Progenitor cell of endocrine pancreas (in vitro differentiated cells): ENCODE measurements at regions not wholly inside any gene's neighbourhood (a gene's known extent, or its start where the extent isn't known, plus 50 kb on each side); places are given as distances from the start of the nearest gene placed in this dataset.

ENCODE experiments used
- DNase-seq: peaks from one replicate; pipeline ENCODE4 v3.0.0; 2021; ENCODE audit warnings: low spot score; ENCODE audit not compliant: unreplicated experiment
- H3K27ac Mint-ChIP-seq: 2 replicates; pipeline ENCODE4 v1.8.0; 2021; ENCODE audit warnings: mild to moderate bottlenecking, moderate library complexity, mixed read lengths
- H3K27me3 Mint-ChIP-seq: 2 replicates; pipeline ENCODE4 v1.8.0; 2021; ENCODE audit warnings: mixed read lengths
- H3K36me3 Mint-ChIP-seq: 2 replicates; pipeline ENCODE4 v1.8.0; 2022; ENCODE audit warnings: mixed read lengths; ENCODE audit not compliant: insufficient read depth
- H3K4me1 Mint-ChIP-seq: 2 replicates; pipeline ENCODE4 v1.8.0; 2021; ENCODE audit warnings: low read depth, mixed read lengths
- H3K4me3 Mint-ChIP-seq: 2 replicates; pipeline ENCODE4 v1.8.0; 2021; ENCODE audit warnings: low read depth, mild to moderate bottlenecking, moderate library complexity, mixed read lengths
- H3K9me3 Mint-ChIP-seq: 2 replicates; pipeline ENCODE4 v1.8.0; 2021; ENCODE audit warnings: low read depth, mixed read lengths
- CTCF ChIP-seq: fragments of 200-600 bp; sonication (generic); IDR thresholded peaks from one replicate; pipeline ENCODE4 v1.5.0; 2021; ENCODE audit warnings: antibody characterized with exemption, mild to moderate bottlenecking; ENCODE audit not compliant: unreplicated experiment

- H3K4me1 Mint-ChIP-seq = peaks cover 25% of the 10 kb centered on the region
- H3K4me3 Mint-ChIP-seq = no peak overlapping the region
- DNase-seq = no peak
- no peak overlapping the region for H3K27ac Mint-ChIP-seq
- H3K27me3 Mint-ChIP-seq = no peaks in the 10 kb centered on the region
- no peak for TF ChIP-seq CTCF
- H3K9me3 Mint-ChIP-seq = no peaks in the 10 kb centered on the region
- H3K36me3 Mint-ChIP-seq = no peaks in the 10 kb centered on the region
Observed at GRCh38 chr11:59008947-59009346, 69.7 kb downstream of the GLYATL1 start.

GRCh38 chr11:59009661-59010060 lies 70.4 kb downstream of the GLYATL1 start:
- peaks cover 4% of the 10 kb centered on the region for H3K9me3 Mint-ChIP-seq
- peaks cover under 1% of the 10 kb centered on the region for H3K36me3 Mint-ChIP-seq
- DNase-seq = no peak
- no peaks in the 10 kb centered on the region for H3K27me3 Mint-ChIP-seq
- no peak overlapping the region for H3K4me3 Mint-ChIP-seq
- no peak for TF ChIP-seq CTCF
- H3K27ac Mint-ChIP-seq = no peak overlapping the region
- H3K4me1 Mint-ChIP-seq = peaks cover 25% of the 10 kb centered on the region

DNA sequence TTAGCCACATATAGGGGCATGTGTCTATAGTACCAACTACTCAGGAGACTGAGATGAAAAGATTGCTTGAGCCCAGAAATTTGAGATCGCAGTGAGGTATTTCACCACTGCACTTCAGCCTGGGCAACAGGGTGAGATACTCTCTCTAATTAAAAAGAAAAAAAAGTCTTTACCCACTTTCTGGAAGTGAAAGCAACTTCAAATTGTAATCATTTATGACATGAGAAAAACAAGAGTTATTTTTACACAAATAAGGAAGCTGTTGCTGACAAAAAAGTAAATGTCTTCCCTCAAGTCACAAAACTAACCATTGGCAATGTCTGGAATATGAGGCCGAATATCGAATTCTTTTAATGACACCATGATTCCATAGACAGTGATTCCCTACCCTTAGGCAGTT lies 71.4 kb downstream of the GLYATL1 start:
- Mint-ChIP-seq H3K9me3 (peaks cover 10% of the 10 kb centered on the region), H3K27ac (no peak overlapping the region), H3K4me1 (peaks cover 21% of the 10 kb centered on the region), H3K4me3 (no peak overlapping the region), H3K36me3 (peaks cover 6% of the 10 kb centered on the region), H3K27me3 (no peaks in the 10 kb centered on the region)
- no peak for TF ChIP-seq CTCF
- DNase-seq = no peak

DNA sequence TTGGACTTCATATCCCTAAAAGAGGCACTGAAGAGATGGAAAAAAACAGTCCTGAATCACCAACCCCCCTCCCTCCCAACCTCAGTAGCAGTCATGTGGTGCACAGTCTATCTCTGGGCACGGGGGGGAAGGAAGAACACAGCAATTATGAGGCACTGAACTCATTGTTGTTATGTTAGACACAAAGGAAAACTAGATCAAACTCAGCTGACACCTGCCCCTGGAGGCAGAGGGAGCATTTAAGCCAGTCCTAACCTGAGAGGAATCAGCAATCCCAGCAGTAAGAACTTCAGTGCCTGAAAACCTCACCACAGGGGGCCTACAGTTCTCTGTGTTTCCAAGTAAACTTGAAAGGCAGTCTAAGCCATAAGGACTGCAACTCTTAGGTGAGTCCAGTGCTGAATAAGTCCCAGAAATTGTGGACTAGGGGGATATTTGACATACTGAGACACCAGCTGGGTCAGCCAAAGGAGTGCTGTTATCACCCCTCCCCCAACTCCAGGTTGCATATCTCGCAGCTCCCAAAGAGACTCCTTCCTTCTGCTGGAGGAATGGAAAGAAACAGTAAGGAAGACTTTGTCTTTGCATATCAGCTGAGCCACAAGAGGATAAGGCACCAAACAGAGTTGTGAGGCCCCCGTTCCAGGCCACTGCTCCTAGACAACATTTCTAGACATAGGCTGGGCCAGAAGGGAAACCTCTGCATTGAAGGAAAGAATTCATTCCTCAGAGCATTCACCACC lies 72.5 kb downstream of the GLYATL1 start:
- H3K9me3 Mint-ChIP-seq = peaks cover 10% of the 10 kb centered on the region
- H3K27me3 Mint-ChIP-seq = no peaks in the 10 kb centered on the region
- H3K36me3 Mint-ChIP-seq = peaks cover 12% of the 10 kb centered on the region
- H3K27ac Mint-ChIP-seq = peak overlapping the region; percentile 80
- DNase-seq = no peak
- peaks cover 21% of the 10 kb centered on the region for H3K4me1 Mint-ChIP-seq
- no peak overlapping the region for H3K4me3 Mint-ChIP-seq
- no peak for TF ChIP-seq CTCF

GRCh38 chr11:59012398-59013265 lies 73.3 kb downstream of the GLYATL1 start:
- Mint-ChIP-seq H3K4me3 (no peak overlapping the region), H3K36me3 (peaks cover 12% of the 10 kb centered on the region), H3K27ac (peak overlapping the region; percentile 7)

More at GRCh38 chr11:59012398-59013265, 73.3 kb downstream of the GLYATL1 start:
- no peak for TF ChIP-seq CTCF
- no peak for DNase-seq
- Mint-ChIP-seq H3K9me3 (peaks cover 11% of the 10 kb centered on the region), H3K27me3 (no peaks in the 10 kb centered on the region), H3K4me1 (peaks cover 21% of the 10 kb centered on the region)
